ENCODE measurements at regions not wholly inside any gene's neighbourhood (a gene's known extent, or its start where the extent isn't known, plus 50 kb on each side); places are given as distances from the start of the nearest gene placed in this dataset.

GRCh38 chr11:127733552-127733951 is 733.0 kb upstream of the KIRREL3 start:
- Histone ChIP-seq H3K4me2 (no peak overlapping the region), H3K27ac (ENCODE audit: low read depth) (no peak overlapping the region), H3K4me1 (ENCODE audit: insufficient read depth) (no peaks in the 10 kb centered on the region), H4K20me1 (replicated peaks; ENCODE audit: insufficient read depth) (no peaks in the 10 kb centered on the region), H3K9me2 (ENCODE audit: insufficient read depth) (no peaks in the 10 kb centered on the region), H3K79me2 (replicated peaks; ENCODE audit: insufficient read depth) (no peaks in the 10 kb centered on the region), H3F3A (replicated peaks; ENCODE audit: low read depth) (no peaks in the 10 kb centered on the region), H3K4me3 (no peak overlapping the region), H3K36me3 (ENCODE audit: insufficient read depth) (no peaks in the 10 kb centered on the region), H2AFZ (peak overlapping the region; percentile 56; the same call in 1 of the 2 replicates), H3K27me3 (ENCODE audit: insufficient read depth) (no peaks in the 10 kb centered on the region)
- TF ChIP-seq CREB1 (CRISPR knock-in tag; IDR thresholded peaks at IDR 0.05; ENCODE audit: low read depth) (no peak), ZNF331 (CRISPR knock-in tag; IDR thresholded peaks at IDR 0.05; ENCODE audit: low read depth) (no peak), ZNF114 (CRISPR knock-in tag; IDR thresholded peaks at IDR 0.05) (no peak), JUNB (IDR thresholded peaks at IDR 0.05; ENCODE audit: unreplicated experiment) (no peak), CTCF (conservative IDR thresholded peaks at IDR 0.05; ENCODE audit: low read depth in 2 of 2) (no peak), STAT1 (IDR thresholded peaks at IDR 0.05; ENCODE audit: unreplicated experiment) (no peak), EZH2phosphoT487 (IDR thresholded peaks at IDR 0.05; ENCODE audit: unreplicated experiment) (no peak), NANOG (IDR thresholded peaks at IDR 0.05; ENCODE audit: borderline replicate concordance) (no peak), POLR2AphosphoS5 (IDR thresholded peaks at IDR 0.05; ENCODE audit: low read depth) (no peak)
- TF ChIP-seq, protein P1, sequence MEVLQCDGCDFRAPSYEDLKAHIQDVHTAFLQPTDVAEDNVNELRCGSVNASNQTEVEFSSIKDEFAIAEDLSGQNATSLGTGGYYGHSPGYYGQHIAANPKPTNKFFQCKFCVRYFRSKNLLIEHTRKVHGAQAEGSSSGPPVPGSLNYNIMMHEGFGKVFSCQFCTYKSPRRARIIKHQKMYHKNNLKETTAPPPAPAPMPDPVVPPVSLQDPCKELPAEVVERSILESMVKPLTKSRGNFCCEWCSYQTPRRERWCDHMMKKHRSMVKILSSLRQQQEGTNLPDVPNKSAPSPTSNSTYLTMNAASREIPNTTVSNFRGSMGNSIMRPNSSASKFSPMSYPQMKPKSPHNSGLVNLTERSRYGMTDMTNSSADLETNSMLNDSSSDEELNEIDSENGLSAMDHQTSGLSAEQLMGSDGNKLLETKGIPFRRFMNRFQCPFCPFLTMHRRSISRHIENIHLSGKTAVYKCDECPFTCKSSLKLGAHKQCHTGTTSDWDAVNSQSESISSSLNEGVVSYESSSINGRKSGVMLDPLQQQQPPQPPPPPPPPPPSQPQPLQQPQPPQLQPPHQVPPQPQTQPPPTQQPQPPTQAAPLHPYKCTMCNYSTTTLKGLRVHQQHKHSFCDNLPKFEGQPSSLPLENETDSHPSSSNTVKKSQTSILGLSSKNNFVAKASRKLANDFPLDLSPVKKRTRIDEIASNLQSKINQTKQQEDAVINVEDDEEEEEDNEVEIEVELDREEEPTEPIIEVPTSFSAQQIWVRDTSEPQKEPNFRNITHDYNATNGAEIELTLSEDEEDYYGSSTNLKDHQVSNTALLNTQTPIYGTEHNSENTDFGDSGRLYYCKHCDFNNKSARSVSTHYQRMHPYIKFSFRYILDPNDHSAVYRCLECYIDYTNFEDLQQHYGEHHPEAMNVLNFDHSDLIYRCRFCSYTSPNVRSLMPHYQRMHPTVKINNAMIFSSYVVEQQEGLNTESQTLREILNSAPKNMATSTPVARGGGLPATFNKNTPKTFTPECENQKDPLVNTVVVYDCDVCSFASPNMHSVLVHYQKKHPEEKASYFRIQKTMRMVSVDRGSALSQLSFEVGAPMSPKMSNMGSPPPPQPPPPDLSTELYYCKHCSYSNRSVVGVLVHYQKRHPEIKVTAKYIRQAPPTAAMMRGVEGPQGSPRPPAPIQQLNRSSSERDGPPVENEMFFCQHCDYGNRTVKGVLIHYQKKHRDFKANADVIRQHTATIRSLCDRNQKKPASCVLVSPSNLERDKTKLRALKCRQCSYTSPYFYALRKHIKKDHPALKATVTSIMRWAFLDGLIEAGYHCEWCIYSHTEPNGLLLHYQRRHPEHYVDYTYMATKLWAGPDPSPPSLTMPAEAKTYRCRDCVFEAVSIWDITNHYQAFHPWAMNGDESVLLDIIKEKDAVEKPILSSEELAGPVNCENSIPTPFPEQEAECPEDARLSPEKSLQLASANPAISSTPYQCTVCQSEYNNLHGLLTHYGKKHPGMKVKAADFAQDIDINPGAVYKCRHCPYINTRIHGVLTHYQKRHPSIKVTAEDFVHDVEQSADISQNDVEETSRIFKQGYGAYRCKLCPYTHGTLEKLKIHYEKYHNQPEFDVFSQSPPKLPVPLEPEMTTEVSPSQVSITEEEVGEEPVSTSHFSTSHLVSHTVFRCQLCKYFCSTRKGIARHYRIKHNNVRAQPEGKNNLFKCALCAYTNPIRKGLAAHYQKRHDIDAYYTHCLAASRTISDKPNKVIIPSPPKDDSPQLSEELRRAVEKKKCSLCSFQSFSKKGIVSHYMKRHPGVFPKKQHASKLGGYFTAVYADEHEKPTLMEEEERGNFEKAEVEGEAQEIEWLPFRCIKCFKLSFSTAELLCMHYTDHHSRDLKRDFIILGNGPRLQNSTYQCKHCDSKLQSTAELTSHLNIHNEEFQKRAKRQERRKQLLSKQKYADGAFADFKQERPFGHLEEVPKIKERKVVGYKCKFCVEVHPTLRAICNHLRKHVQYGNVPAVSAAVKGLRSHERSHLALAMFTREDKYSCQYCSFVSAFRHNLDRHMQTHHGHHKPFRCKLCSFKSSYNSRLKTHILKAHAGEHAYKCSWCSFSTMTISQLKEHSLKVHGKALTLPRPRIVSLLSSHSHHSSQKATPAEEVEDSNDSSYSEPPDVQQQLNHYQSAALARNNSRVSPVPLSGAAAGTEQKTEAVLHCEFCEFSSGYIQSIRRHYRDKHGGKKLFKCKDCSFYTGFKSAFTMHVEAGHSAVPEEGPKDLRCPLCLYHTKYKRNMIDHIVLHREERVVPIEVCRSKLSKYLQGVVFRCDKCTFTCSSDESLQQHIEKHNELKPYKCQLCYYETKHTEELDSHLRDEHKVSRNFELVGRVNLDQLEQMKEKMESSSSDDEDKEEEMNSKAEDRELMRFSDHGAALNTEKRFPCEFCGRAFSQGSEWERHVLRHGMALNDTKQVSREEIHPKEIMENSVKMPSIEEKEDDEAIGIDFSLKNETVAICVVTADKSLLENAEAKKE (CRISPR knock-in tag; IDR thresholded peaks at IDR 0.05): no peak
- TF ChIP-seq, protein P2, sequence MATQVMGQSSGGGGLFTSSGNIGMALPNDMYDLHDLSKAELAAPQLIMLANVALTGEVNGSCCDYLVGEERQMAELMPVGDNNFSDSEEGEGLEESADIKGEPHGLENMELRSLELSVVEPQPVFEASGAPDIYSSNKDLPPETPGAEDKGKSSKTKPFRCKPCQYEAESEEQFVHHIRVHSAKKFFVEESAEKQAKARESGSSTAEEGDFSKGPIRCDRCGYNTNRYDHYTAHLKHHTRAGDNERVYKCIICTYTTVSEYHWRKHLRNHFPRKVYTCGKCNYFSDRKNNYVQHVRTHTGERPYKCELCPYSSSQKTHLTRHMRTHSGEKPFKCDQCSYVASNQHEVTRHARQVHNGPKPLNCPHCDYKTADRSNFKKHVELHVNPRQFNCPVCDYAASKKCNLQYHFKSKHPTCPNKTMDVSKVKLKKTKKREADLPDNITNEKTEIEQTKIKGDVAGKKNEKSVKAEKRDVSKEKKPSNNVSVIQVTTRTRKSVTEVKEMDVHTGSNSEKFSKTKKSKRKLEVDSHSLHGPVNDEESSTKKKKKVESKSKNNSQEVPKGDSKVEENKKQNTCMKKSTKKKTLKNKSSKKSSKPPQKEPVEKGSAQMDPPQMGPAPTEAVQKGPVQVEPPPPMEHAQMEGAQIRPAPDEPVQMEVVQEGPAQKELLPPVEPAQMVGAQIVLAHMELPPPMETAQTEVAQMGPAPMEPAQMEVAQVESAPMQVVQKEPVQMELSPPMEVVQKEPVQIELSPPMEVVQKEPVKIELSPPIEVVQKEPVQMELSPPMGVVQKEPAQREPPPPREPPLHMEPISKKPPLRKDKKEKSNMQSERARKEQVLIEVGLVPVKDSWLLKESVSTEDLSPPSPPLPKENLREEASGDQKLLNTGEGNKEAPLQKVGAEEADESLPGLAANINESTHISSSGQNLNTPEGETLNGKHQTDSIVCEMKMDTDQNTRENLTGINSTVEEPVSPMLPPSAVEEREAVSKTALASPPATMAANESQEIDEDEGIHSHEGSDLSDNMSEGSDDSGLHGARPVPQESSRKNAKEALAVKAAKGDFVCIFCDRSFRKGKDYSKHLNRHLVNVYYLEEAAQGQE (IDR thresholded peaks at IDR 0.05; ENCODE audit: unreplicated experiment): no peak
- Mint-ChIP-seq H3K27ac (no peak overlapping the region), H3K9me3 (peaks cover 3% of the 10 kb centered on the region; the same call in 1 of the 3 replicates), H3K4me1 (peaks cover 3% of the 10 kb centered on the region; the same call in 1 of the 3 replicates), H3K4me3 (no peak overlapping the region), H3K36me3 (ENCODE audit: low read depth) (0 out of 3 replicates have a peak, but pooled peaks cover 3% of the 10 kb centered on the region), H3K27me3 (ENCODE audit: insufficient read depth, low read depth, poor library complexity) (no peaks in the 10 kb centered on the region)
- no peak for DNase-seq (ENCODE audit: low spot score)
- ATAC-seq: no peak

Data from GM23338 (cell line).